Aorta (tissue), 5 donors: ENCODE measurements at regions not wholly inside any gene's neighbourhood (a gene's known extent, or its start where the extent isn't known, plus 50 kb on each side); places are given as distances from the start of the nearest gene placed in this dataset.

Source experiments
- ATAC-seq: fragments of 200-7000 bp; cut with Tn5 transposase; one replicate; pipeline ENCODE4 v1.9.1; 2022; ENCODE audit warnings: moderate library complexity; ENCODE audit not compliant: low FRiP score
- DNase-seq, 2 donors: peaks; one replicate each; pipeline ENCODE4 v3.0.0-alpha.2; 2020
- H3K27ac ChIP-seq, 2 donors: one replicate each; pipeline ENCODE4 v1.5.1; 2013; ENCODE audit warnings: low read length in 2 of 2, mild to moderate bottlenecking in 2 of 2, moderate library complexity in 2 of 2, control low read depth in 1 of 2, inconsistent platforms in 1 of 2, low read depth in 1 of 2
- H3K27me3 ChIP-seq, 2 donors: one replicate each; pipeline ENCODE4 v1.6.1; 2013; ENCODE audit warnings: control low read depth in 1 of 2, low read length in 1 of 2, mild to moderate bottlenecking in 1 of 2, moderate library complexity in 1 of 2; ENCODE audit not compliant: insufficient read depth in 2 of 2, control insufficient read depth in 1 of 2
- H3K36me3 ChIP-seq, 2 donors: one replicate each; pipeline ENCODE4 v1.6.1; 2013; ENCODE audit warnings: control low read depth in 1 of 2, low read length in 1 of 2, mild to moderate bottlenecking in 1 of 2; ENCODE audit not compliant: insufficient read depth in 2 of 2, control insufficient read depth in 1 of 2
- H3K4me1 ChIP-seq, 2 donors: one replicate each; pipeline ENCODE4 v1.6.1; 2013; ENCODE audit warnings: low read length in 2 of 2, control low read depth in 1 of 2, mild to moderate bottlenecking in 1 of 2, moderate library complexity in 1 of 2; ENCODE audit not compliant: insufficient read depth in 2 of 2, control insufficient read depth in 1 of 2
- H3K4me3 ChIP-seq, 2 donors: one replicate each; pipeline ENCODE4 v1.5.1; 2013; ENCODE audit warnings: low read length in 2 of 2, control low read depth in 1 of 2, mild to moderate bottlenecking in 1 of 2
- H3K9me3 ChIP-seq: one replicate; pipeline ENCODE4 v1.6.1; 2013; ENCODE audit warnings: mild to moderate bottlenecking, low read length; ENCODE audit not compliant: control insufficient read depth
- WGBS, 2 donors: extraction: QIAGEN DNeasy Blood & Tissue Kit; methylation state at CpG; one replicate each; pipeline ENCODE4 v1.1.7; 2013; 5-methylcytosine and 5-hydroxymethylcytosine counted together
- intact Hi-C, 2 donors: fragments of 100-400 bp; cut with DNase I; formaldehyde crosslinking; loops; one replicate each; pipeline versions ENCODE4 v1.14.2 to v1.15.0; 2022
- donor health status: healthy with polysubstance abuse.
- donor health status: Bipolar disorder and iron deficiency.
- donor health status: DM: no; HTN: no; CAD: no.
- donor health status: DM: no; HTN: no; CAD: no.
- donor health status: DM: yes; HTN: yes; CAD: no.

- Histone ChIP-seq H3K36me3 (no peaks in the 10 kb centered on the region), H3K27ac (no peak overlapping the region), H3K27me3 (no peaks in the 10 kb centered on the region), H3K4me1 (peaks cover 0 to 3% of the 10 kb centered on the region in 2 donors), H3K9me3 (peaks cover under 1% of the 10 kb centered on the region), H3K4me3 (no peak overlapping the region)
- no peak for DNase-seq
- 85 to 86% methylated on average over 2 of the region's 2 CpGs for WGBS, 2 donors
- no peak for ATAC-seq
- intact Hi-C loops = no loop called here
Observed at GRCh38 chr7:42672339-42672999, 239.4 kb downstream of the C7orf25 start.

GRCh38 chr7:42671627-42672026, 240.2 kb downstream of the C7orf25 start:
- WGBS, 2 donors = 75 to 81% methylated on average over 1 of the region's 1 CpG
- H3K36me3 ChIP-seq = no peaks in the 10 kb centered on the region
- ATAC-seq (no peak), DNase-seq (no peak)
- no peak overlapping the region for H3K4me3 ChIP-seq
- H3K9me3 ChIP-seq = peaks cover 5% of the 10 kb centered on the region
- peaks cover 0 to 2% of the 10 kb centered on the region in 2 donors for H3K27me3 ChIP-seq
- peaks cover 0 to 2% of the 10 kb centered on the region in 2 donors for H3K4me1 ChIP-seq
- H3K27ac ChIP-seq = no peak overlapping the region
- intact Hi-C loops = no loop called here

- no peak for DNase-seq
- Histone ChIP-seq H3K27ac (no peak overlapping the region), H3K36me3 (no peaks in the 10 kb centered on the region), H3K4me3 (no peak overlapping the region), H3K9me3 (peaks cover 6% of the 10 kb centered on the region), H3K4me1 (no peaks in the 10 kb centered on the region), H3K27me3 (peaks cover 0 to 2% of the 10 kb centered on the region in 2 donors)
- no peak for ATAC-seq
- WGBS, 2 donors = 91 to 95% methylated on average over 3 of the region's 3 CpGs
- intact Hi-C loops = no loop called here
Observed at GRCh38 chr7:42666994-42667393, 244.9 kb downstream of the C7orf25 start.

- ATAC-seq (no peak), DNase-seq (no peak)
- peaks cover 6% of the 10 kb centered on the region for H3K9me3 ChIP-seq
- intact Hi-C loops = no loop called here
- H3K4me3 ChIP-seq = no peak overlapping the region
- WGBS, 2 donors = 94 to 98% methylated on average over 1 of the region's 1 CpG
- no peak overlapping the region for H3K27ac ChIP-seq
- H3K36me3 ChIP-seq = no peaks in the 10 kb centered on the region
- H3K27me3 ChIP-seq = peaks cover 0 to 2% of the 10 kb centered on the region in 2 donors
- H3K4me1 ChIP-seq = no peaks in the 10 kb centered on the region
Observed at GRCh38 chr7:42662862-42663261, 249.0 kb downstream of the C7orf25 start.

GRCh38 chr7:42661312-42661711, 250.6 kb downstream of the C7orf25 start:
- Histone ChIP-seq H3K27ac (no peak overlapping the region), H3K9me3 (peaks cover 1% of the 10 kb centered on the region), H3K36me3 (no peaks in the 10 kb centered on the region), H3K4me1 (no peaks in the 10 kb centered on the region), H3K27me3 (no peaks in the 10 kb centered on the region), H3K4me3 (no peak overlapping the region)
- no peak for DNase-seq
- intact Hi-C loops = no loop called here
- 83 to 88% methylated on average over 2 of the region's 2 CpGs for WGBS, 2 donors
- ATAC-seq = no peak

GRCh38 chr7:42650701-42651100, 261.2 kb downstream of the C7orf25 start:
- Histone ChIP-seq H3K27ac (no peak overlapping the region), H3K4me1 (no peaks in the 10 kb centered on the region), H3K36me3 (no peaks in the 10 kb centered on the region), H3K9me3 (no peaks in the 10 kb centered on the region), H3K4me3 (no peak overlapping the region), H3K27me3 (no peaks in the 10 kb centered on the region)
- DNase-seq (no peak), ATAC-seq (no peak)
- 99 to 100% methylated on average over 1 of the region's 1 CpG for WGBS, 2 donors
- intact Hi-C loops = no loop called here

- Histone ChIP-seq H3K4me3 (no peak overlapping the region), H3K27me3 (no peaks in the 10 kb centered on the region), H3K36me3 (no peaks in the 10 kb centered on the region), H3K9me3 (no peaks in the 10 kb centered on the region), H3K4me1 (no peaks in the 10 kb centered on the region), H3K27ac (no peak overlapping the region)
- ATAC-seq = no peak
- DNase-seq = no peak
- intact Hi-C loops = no loop called here
- 93% methylated on average over 6 of the region's 6 CpGs for WGBS, 2 donors
Observed at GRCh38 chr7:42650171-42650570, 261.7 kb downstream of the C7orf25 start.

GRCh38 chr7:42645906-42646305, 266.0 kb downstream of the C7orf25 start:
- Histone ChIP-seq H3K27ac (no peak overlapping the region), H3K4me3 (no peak overlapping the region), H3K9me3 (no peaks in the 10 kb centered on the region), H3K36me3 (no peaks in the 10 kb centered on the region), H3K4me1 (no peaks in the 10 kb centered on the region), H3K27me3 (no peaks in the 10 kb centered on the region)
- intact Hi-C loops = no loop called here
- ATAC-seq (no peak), DNase-seq (no peak)
- WGBS, 2 donors = 67 to 73% methylated on average over 3 of the region's 3 CpGs

GRCh38 chr7:42642699-42643098, 269.2 kb downstream of the C7orf25 start:
- ATAC-seq (no peak), DNase-seq (no peak)
- intact Hi-C loops = no loop called here
- Histone ChIP-seq H3K27ac (no peak overlapping the region), H3K4me3 (no peak overlapping the region), H3K36me3 (no peaks in the 10 kb centered on the region), H3K9me3 (no peaks in the 10 kb centered on the region), H3K4me1 (no peaks in the 10 kb centered on the region), H3K27me3 (no peaks in the 10 kb centered on the region)
